Naive thymus-derived CD4-positive, alpha-beta T cell (primary cell): ENCODE measurements at regions not wholly inside any gene's neighbourhood (a gene's known extent, or its start where the extent isn't known, plus 50 kb on each side); places are given as distances from the start of the nearest gene placed in this dataset.

Source experiments
- ATAC-seq: fragments of 150-1000 bp; cut with Tn5 transposase; 2 replicates; pipeline ENCODE4 v1.10.0; 2021; ENCODE audit warnings: mild to moderate bottlenecking, moderate library complexity
- CTCF ChIA-PET: fragments of 350-600 bp; sonication (Branson Sonifier 250); formaldehyde crosslinking; loops from one replicate; lab custom pipeline; 2021; ENCODE audit warnings: antibody characterized with exemption; lab: Charles Lee
- POLR2A ChIA-PET: fragments of 350-600 bp; sonication (Branson Sonifier 250); formaldehyde crosslinking; loops from one replicate; lab custom pipeline; 2021; ENCODE audit warnings: antibody characterized with exemption, inconsistent platforms; lab: Charles Lee
- DNase-seq, 9 donors: peaks; one replicate each; pipeline versions ENCODE4 v3.0.0 to v3.0.0-alpha.2; 2020 to 2022; ENCODE audit warnings: mixed read lengths in 1 of 9
- H3K27ac ChIP-seq: one replicate; pipeline ENCODE4 v1.7.0; 2013; ENCODE audit warnings: mild to moderate bottlenecking, low read depth, low read length, moderate library complexity
- H3K27me3 ChIP-seq, 2 donors: one replicate each; pipeline ENCODE4 v1.7.0; 2013; ENCODE audit warnings: low read length in 2 of 2, mild to moderate bottlenecking in 2 of 2, moderate library complexity in 2 of 2; ENCODE audit not compliant: control insufficient read depth in 2 of 2, insufficient read depth in 2 of 2
- H3K36me3 ChIP-seq, 3 experiments: 1 replicate in 2 of 3; 2 replicates in 1 of 3; pipeline ENCODE4 v1.7.0; 2013; ENCODE audit warnings: low read length in 3 of 3, mild to moderate bottlenecking in 3 of 3, moderate library complexity in 1 of 3; ENCODE audit not compliant: insufficient read depth in 3 of 3, control insufficient read depth in 2 of 3
- H3K4me1 ChIP-seq, 2 donors: one replicate each; pipeline ENCODE4 v1.7.0; 2013; ENCODE audit warnings: low read length in 2 of 2, mild to moderate bottlenecking in 2 of 2, moderate library complexity in 1 of 2; ENCODE audit not compliant: control insufficient read depth in 2 of 2, insufficient read depth in 2 of 2
- H3K4me3 ChIP-seq: 2 replicates; pipeline ENCODE4 v1.7.0; 2013; ENCODE audit warnings: mild to moderate bottlenecking, low read length
- H3K9me3 ChIP-seq, 3 experiments: 1 replicate in 2 of 3; 2 replicates in 1 of 3; pipeline ENCODE4 v1.7.0; 2013; ENCODE audit warnings: low read length in 3 of 3; ENCODE audit not compliant: control insufficient read depth in 2 of 3
- H3K27ac Mint-ChIP-seq, 9 donors: one replicate each; pipeline ENCODE4 v1.8.0; 2020 to 2022; ENCODE audit warnings: mixed read lengths in 9 of 9, mild to moderate bottlenecking in 8 of 9, moderate library complexity in 5 of 9, inconsistent platforms in 2 of 9
- H3K27me3 Mint-ChIP-seq, 5 donors: one replicate each; pipeline ENCODE4 v1.8.0; 2021 to 2022; ENCODE audit warnings: mixed read lengths in 5 of 5, mild to moderate bottlenecking in 1 of 5
- H3K36me3 Mint-ChIP-seq, 5 donors: one replicate each; pipeline ENCODE4 v1.8.0; 2020 to 2022; ENCODE audit warnings: mixed read lengths in 5 of 5, mild to moderate bottlenecking in 3 of 5, inconsistent platforms in 1 of 5
- H3K4me1 Mint-ChIP-seq, 7 donors: one replicate each; pipeline ENCODE4 v1.8.0; 2020 to 2022; ENCODE audit warnings: mixed read lengths in 7 of 7, mild to moderate bottlenecking in 3 of 7, inconsistent platforms in 1 of 7
- H3K4me3 Mint-ChIP-seq, 10 donors: one replicate each; pipeline ENCODE4 v1.8.0; 2020 to 2022; ENCODE audit warnings: mild to moderate bottlenecking in 10 of 10, mixed read lengths in 10 of 10, moderate library complexity in 6 of 10, inconsistent platforms in 2 of 10
- H3K9me3 Mint-ChIP-seq, 11 donors: one replicate each; pipeline ENCODE4 v1.8.0; 2020 to 2022; ENCODE audit warnings: mixed read lengths in 11 of 11, mild to moderate bottlenecking in 4 of 11, inconsistent platforms in 1 of 11, moderate library complexity in 1 of 11
- intact Hi-C, 2 donors: fragments of 100-400 bp; cut with micrococcal nuclease; formaldehyde crosslinking; loops; one replicate each; pipeline ENCODE4 v1.15.1; 2023

DNA sequence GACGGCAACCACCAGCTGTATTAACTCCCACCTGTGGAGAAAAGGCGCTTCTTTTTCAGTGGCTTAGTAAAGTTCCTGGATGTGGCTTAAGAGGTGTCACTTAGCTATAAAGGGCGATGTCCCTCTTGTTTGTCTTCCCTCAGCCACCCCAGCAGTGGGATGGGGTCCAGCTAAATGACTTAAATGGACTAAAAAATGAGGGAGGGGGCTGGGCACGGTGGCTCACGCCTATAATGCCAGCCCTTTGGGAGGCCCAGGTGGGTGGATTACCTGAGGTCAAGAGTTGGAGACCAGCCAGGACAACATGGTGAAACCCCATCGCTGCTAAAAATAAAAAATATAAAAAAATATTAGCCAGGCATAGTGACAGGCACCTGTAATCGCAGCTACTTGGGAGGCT is 667.5 kb upstream of the RBFOX1 start:
- Histone ChIP-seq H3K4me3 (no peak overlapping the region), H3K27me3 (no peaks in the 10 kb centered on the region), H3K4me1 (no peaks in the 10 kb centered on the region), H3K9me3 (no peaks in the 10 kb centered on the region), H3K36me3 (no peaks in the 10 kb centered on the region), H3K27ac (no peak overlapping the region)
- H3K4me1 Mint-ChIP-seq = no peaks in the 10 kb centered on the region
- ChIA-PET CTCF (no interaction called here), POLR2A (no interaction called here)
- intact Hi-C loops = no loop called here
- H3K27ac Mint-ChIP-seq = no peak overlapping the region
- no peak for ATAC-seq
- no peak overlapping the region for H3K4me3 Mint-ChIP-seq
- DNase-seq = no peak
- H3K36me3 Mint-ChIP-seq = no peaks in the 10 kb centered on the region
- peaks cover 0 to 4% (median 0%) of the 10 kb centered on the region in 11 donors for H3K9me3 Mint-ChIP-seq
- no peaks in the 10 kb centered on the region for H3K27me3 Mint-ChIP-seq

DNA sequence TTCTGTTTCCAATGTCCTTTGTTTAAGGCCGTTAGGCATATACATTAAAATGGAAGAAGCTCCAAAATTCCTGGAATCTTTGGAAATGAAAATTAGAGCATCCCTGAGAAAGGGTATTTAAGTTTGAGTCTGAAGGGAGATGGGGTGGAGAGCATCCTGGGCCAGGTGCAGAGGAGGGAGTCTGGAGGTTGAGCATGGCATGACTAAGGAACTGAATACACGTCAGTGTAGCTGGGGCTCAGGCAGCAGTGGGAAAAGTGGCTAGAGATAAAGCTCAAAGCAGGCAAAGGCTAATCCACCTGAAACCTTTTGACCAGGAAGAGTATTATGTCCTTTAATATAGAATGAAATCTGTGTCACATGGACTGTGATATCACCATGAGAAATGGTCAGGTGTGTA is 669.0 kb upstream of the RBFOX1 start:
- Mint-ChIP-seq H3K36me3 (no peaks in the 10 kb centered on the region), H3K4me1 (no peaks in the 10 kb centered on the region), H3K9me3 (peaks cover 0 to 4% (median 0%) of the 10 kb centered on the region in 11 donors), H3K27me3 (no peaks in the 10 kb centered on the region), H3K27ac (no peak overlapping the region), H3K4me3 (no peak overlapping the region)
- H3K27ac ChIP-seq = no peak overlapping the region
- H3K9me3 ChIP-seq = no peaks in the 10 kb centered on the region
- intact Hi-C loops = no loop called here
- H3K4me1 ChIP-seq = no peaks in the 10 kb centered on the region
- no peaks in the 10 kb centered on the region for H3K27me3 ChIP-seq
- ATAC-seq (no peak), DNase-seq (no peak)
- no peak overlapping the region for H3K4me3 ChIP-seq
- no peaks in the 10 kb centered on the region for H3K36me3 ChIP-seq
- POLR2A ChIA-PET = no interaction called here
- CTCF ChIA-PET = no interaction called here

DNA sequence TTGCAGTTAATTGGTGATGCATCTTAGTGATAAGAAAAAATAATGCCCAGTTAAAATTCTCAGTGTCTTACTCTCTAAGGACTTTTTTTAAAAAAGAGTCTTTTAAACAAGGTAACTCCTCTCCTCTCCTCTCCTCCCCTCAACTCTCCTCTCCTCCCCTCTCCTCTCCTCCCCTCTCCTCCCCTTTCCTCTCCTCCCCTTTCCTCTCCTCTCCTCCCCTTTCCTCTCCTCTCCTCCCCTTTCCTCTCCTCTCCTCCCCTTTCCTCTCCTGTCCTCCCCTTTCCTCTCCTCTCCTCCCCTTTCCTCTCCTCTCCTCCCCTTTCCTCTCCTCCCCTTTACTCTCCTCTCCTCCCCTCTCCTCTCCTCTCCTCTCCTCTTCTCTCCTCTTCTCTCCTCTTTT is 675.9 kb upstream of the RBFOX1 start:
- Mint-ChIP-seq H3K36me3 (no peaks in the 10 kb centered on the region), H3K4me3 (no peak overlapping the region), H3K27me3 (peaks cover 0 to 5% (median 0%) of the 10 kb centered on the region in 5 donors), H3K4me1 (no peaks in the 10 kb centered on the region), H3K9me3 (peaks cover 0 to 15% (median 4%) of the 10 kb centered on the region in 11 donors), H3K27ac (no peak overlapping the region)
- peaks cover 0 to 3% (median 0%) of the 10 kb centered on the region in 3 experiments for H3K36me3 ChIP-seq
- H3K4me3 ChIP-seq = no peak overlapping the region
- H3K27ac ChIP-seq = no peak overlapping the region
- intact Hi-C loops = no loop called here
- POLR2A ChIA-PET = no interaction called here
- DNase-seq (no peak), ATAC-seq (no peak)
- H3K9me3 ChIP-seq = no peaks in the 10 kb centered on the region
- CTCF ChIA-PET = no interaction called here
- H3K27me3 ChIP-seq = no peaks in the 10 kb centered on the region
- H3K4me1 ChIP-seq = no peaks in the 10 kb centered on the region

DNA sequence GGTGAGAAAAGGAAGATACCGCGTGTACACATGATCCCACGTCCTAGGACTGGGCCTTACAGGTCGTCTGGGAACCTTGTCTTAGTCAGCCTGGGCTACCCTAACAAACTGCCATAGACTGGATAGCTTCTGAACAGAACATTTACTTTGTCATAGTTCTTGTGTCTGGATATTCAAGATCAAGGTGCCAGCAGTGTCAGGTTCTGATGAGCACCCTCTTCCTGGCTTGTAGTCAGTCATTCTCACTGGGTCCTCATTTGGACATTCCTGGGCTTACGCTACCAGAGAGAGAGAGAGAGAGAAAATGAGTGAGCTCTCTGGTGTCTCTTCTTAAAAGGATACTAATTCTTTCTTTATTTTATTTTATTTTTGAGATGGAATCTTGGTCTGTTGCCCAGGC is 685.8 kb upstream of the RBFOX1 start:
- no peaks in the 10 kb centered on the region for H3K36me3 ChIP-seq
- H3K4me3 Mint-ChIP-seq = no peak overlapping the region
- ChIA-PET CTCF (no interaction called here), POLR2A (no interaction called here)
- no peak overlapping the region for H3K27ac ChIP-seq
- DNase-seq (no peak), ATAC-seq (no peak)
- no peaks in the 10 kb centered on the region for H3K9me3 ChIP-seq
- no peak overlapping the region for H3K27ac Mint-ChIP-seq
- H3K4me1 Mint-ChIP-seq = peaks cover 0 to 10% (median 4%) of the 10 kb centered on the region in 7 donors
- no peak overlapping the region for H3K4me3 ChIP-seq
- H3K27me3 ChIP-seq = no peaks in the 10 kb centered on the region
- H3K36me3 Mint-ChIP-seq = no peaks in the 10 kb centered on the region
- H3K27me3 Mint-ChIP-seq = peaks cover 3 to 11% (median 7%) of the 10 kb centered on the region in 5 donors
- H3K4me1 ChIP-seq = no peaks in the 10 kb centered on the region
- intact Hi-C loops = no loop called here
- H3K9me3 Mint-ChIP-seq = peaks cover 0 to 2% (median 0%) of the 10 kb centered on the region in 11 donors

DNA sequence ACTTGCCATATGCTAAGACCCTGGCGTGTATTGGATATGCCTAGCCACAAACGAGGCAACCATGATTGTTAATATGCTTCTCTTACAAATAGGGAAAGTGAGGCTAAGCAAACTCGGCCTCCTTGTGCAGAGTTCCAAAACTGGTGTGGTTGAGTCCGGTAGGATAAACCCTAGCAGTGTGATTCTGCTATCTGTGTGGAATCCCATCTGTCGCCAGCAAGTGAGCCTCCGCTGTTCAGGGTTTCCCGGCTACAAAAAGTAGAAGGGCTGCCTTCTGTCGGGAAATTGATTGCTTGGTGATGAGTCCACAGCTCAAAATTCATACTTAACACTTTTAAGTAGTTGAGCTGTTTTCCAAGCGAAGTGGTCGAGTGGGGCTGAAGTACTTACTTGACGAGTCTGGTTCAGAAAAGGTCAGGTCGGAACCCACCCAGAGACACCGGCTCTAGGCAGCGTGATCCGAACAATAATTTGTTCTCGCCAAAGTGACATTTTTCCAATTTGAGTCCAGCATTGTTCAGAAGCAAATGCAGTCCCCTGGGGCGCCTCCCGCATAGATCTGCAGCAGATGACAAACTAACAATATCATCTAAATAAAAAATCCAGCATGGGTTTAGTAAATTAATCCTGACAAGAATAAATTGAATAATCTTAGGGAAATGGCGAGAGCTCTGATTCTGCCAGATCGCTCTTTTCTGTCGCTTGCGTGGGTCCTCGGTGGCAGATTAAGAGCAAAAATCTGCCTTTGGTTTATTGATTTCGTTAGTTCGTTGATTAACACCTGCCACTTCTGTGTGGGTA is 686.7 kb upstream of the RBFOX1 start:
- ATAC-seq = no peak
- POLR2A ChIA-PET = no interaction called here
- DNase-seq = no peak
- Histone ChIP-seq H3K4me3 (no peak overlapping the region), H3K27ac (no peak overlapping the region), H3K27me3 (no peaks in the 10 kb centered on the region), H3K36me3 (no peaks in the 10 kb centered on the region), H3K9me3 (no peaks in the 10 kb centered on the region), H3K4me1 (no peaks in the 10 kb centered on the region)
- CTCF ChIA-PET = no interaction called here
- H3K9me3 Mint-ChIP-seq = peaks cover 0 to 2% (median 0%) of the 10 kb centered on the region in 11 donors
- H3K4me1 Mint-ChIP-seq = peaks cover 0 to 10% (median 4%) of the 10 kb centered on the region in 7 donors
- intact Hi-C loops = no loop called here
- no peak overlapping the region for H3K4me3 Mint-ChIP-seq
- H3K36me3 Mint-ChIP-seq = no peaks in the 10 kb centered on the region
- H3K27me3 Mint-ChIP-seq = peaks cover 3 to 8% (median 7%) of the 10 kb centered on the region in 5 donors
- no peak overlapping the region for H3K27ac Mint-ChIP-seq

DNA sequence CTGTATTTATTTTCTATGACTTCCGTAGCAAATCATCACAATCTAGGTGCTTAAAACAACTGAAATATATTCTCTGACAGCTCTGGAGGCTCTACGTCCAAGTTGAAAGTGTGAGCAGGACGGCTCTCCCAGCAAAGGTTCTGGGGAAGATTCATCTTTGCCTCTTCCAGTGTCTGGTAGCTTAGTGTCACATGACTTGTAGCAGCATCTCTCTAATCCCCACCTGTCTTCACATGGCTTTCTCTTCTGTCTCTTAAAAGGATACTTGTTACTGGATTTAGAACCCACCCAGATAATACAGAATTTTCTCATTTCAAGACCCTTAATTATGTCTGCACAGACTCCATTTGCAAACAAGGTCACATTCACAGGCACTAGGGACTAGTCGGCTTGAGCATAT is 687.7 kb upstream of the RBFOX1 start:
- peaks cover 0 to 2% (median 0%) of the 10 kb centered on the region in 11 donors for H3K9me3 Mint-ChIP-seq
- no peaks in the 10 kb centered on the region for H3K36me3 Mint-ChIP-seq
- no peak for ATAC-seq

More for the DNA sequence above, 687.7 kb upstream of the RBFOX1 start:
- H3K27ac Mint-ChIP-seq = no peak overlapping the region
- peaks cover 3 to 8% (median 7%) of the 10 kb centered on the region in 5 donors for H3K27me3 Mint-ChIP-seq
- H3K27me3 ChIP-seq = no peaks in the 10 kb centered on the region
- no peaks in the 10 kb centered on the region for H3K9me3 ChIP-seq
- peaks cover 0 to 10% (median 4%) of the 10 kb centered on the region in 7 donors for H3K4me1 Mint-ChIP-seq
- no peaks in the 10 kb centered on the region for H3K36me3 ChIP-seq
- no peak overlapping the region for H3K4me3 Mint-ChIP-seq
- ChIA-PET POLR2A (interaction anchor here (0.6 kb wide), 1 partner anchor 868 kb away, joined by 4 read pairs; no protein-coding TSS in a partner anchor), CTCF (no interaction called here)
- H3K4me3 ChIP-seq = no peak overlapping the region
- H3K27ac ChIP-seq = no peak overlapping the region
- no peak for DNase-seq
- intact Hi-C loops = no loop called here
- no peaks in the 10 kb centered on the region for H3K4me1 ChIP-seq
